ENCODE measurements at regions not wholly inside any gene's neighbourhood (a gene's known extent, or its start where the extent isn't known, plus 50 kb on each side); places are given as distances from the start of the nearest gene placed in this dataset.

- no peak for TF ChIP-seq TAF1 (conservative IDR thresholded peaks at IDR 0.05)
- no peak for TF ChIP-seq CTCF (IDR thresholded peaks at IDR 0.05; ENCODE audit: low read depth, low read length, missing input control)
- TF ChIP-seq JUND (IDR thresholded peaks at IDR 0.05), result no peak
- TF ChIP-seq MAX (IDR thresholded peaks at IDR 0.05), result no peak
- TF ChIP-seq RAD21 (IDR thresholded peaks at IDR 0.05), result no peak
- TF ChIP-seq ZBTB33 (IDR thresholded peaks at IDR 0.05), result no peak
- no peak for TF ChIP-seq FOXA1 (IDR thresholded peaks at IDR 0.05)
- no peak for TF ChIP-seq SP1 (IDR thresholded peaks at IDR 0.05)
Measured at GRCh38 chr3:152174876-152175527, 93.7 kb upstream of the MBNL1 start.
